GM18867 (cell line): ENCODE measurements at regions not wholly inside any gene's neighbourhood (a gene's known extent, or its start where the extent isn't known, plus 50 kb on each side); places are given as distances from the start of the nearest gene placed in this dataset.
"Not testable (repeated sequence)": the region's sequence is repeated elsewhere in the genome, so short reads cannot be mapped to it uniquely, and the experiment has no call there.

Experiments
- ATAC-seq: cut with Tn5 transposase; IDR thresholded peaks from one replicate; pipeline ENCODE4 v1.9.1; 2021; ENCODE audit warnings: mild to moderate bottlenecking, moderate library complexity; ENCODE audit not compliant: unreplicated experiment

DNA sequence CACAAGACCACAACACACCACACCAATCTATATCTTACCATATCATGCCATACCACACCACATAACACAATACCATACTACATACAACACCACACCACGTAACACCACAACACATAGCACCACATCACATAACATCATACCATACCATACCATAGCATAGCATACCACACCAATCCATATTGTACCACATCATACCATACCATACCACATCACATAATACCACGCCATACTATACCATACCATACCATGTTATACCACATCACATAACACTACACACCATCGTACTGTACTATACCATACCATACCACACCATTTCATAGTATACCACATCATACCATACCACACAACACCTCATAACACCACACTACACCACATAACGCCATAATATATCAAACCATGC, 335.2 kb upstream of the VWC2 start:
- no peak for ATAC-seq

DNA sequence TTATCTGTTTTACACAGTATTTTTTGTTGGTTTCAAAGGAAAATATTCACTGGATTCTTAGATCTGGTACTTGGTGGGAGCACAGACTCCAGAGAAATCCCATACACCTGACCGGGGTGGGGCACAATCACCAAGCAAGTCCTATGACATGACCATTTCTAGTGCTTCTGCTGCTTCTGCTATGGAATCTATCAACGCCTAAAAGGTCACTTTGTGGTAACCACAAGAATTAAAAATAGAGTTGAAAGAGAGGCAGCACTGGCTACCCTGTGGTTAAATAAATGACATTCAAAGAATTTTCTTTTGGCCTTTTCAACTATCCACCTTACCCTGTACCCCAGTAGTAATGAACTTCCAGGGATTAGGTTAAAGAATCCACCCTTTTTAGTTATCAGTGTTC, 329.9 kb upstream of the VWC2 start:
- no peak for ATAC-seq

DNA sequence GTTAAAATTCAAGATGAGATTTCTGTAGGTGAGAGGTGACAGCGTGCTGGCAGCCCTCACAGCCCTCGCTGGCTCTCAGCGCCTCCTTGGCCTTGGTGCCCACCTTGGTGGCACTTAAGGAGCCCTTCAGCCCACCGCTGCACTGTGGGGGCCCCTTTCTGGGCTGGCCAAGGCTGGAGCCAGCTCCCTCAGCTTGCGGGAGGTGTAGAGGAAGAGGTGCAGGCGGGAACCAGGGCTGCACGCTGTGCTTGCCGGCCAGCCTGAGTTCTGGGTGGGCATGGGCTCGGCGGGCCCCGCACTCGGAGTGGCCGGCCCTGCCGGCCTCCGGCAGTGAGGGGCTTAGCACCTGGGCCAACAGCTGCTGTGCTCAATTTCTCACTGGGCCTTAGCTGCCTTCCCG, 320.0 kb upstream of the VWC2 start:
- ATAC-seq = no peak

DNA sequence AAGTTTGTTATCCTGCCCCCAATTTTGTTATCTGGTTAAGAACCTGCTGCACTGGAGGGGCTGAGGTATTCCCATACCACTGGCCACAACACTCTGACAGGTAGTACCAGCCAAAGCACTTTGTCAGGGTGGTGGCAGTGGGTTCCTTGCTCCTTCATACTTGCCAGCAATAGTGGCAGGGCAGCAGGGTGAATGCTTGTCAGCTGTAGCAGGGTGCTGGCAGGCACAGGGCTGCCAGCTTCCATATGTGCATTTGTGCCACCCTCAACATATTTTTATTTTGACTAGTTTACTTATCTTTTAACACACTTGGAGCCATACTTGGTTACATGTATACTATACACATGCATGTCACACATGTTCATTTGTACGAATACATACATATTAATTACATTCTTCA, 294.0 kb upstream of the VWC2 start:
- ATAC-seq = no peak

DNA sequence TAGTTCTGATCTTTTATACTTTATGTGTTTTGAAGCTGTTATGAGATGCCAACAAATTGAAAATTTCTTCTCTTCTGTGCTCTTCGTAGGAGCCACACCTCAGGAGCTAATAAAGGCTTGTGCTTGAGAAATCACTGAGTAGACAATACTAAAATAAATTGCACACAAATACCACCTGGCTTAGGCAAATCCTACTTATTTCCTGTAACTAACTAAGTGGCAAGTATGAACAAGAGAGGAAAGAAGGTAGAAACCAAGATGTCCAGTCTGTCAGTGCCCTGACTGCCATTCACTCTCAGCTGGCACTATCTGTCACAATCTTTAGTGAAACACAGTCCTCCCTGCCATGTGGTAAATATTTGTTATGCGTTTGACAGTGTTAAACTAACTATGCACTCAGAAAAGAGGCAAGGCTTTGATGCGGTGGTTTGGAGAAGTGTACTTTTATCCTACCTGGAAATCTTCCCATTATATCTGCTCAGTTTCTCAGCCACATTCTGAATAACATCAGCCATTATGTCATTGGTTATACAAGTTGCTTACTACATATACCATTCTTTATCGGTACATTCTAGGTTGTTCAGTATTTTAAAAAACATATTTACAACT, 293.4 kb upstream of the VWC2 start:
- ATAC-seq = no peak

DNA sequence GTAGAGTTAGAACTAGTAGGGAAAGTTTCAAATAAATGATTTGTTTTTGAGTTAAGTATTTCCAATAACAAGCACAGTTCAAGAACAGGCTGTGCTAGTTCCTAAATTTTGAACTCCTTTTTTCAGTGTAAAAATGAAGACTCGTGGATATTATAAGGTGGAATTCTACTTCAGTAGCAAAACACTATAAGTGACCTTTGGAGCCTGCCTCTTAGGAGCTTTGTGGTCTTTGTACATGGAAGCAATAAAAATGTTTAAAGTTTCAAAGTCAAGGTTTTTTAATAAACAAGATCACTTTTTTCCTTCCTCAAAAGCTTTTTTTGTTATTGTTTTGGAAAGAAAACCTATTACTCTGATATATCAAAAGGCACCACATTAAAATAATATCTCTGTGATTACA, 292.4 kb upstream of the VWC2 start:
- ATAC-seq = no peak

DNA sequence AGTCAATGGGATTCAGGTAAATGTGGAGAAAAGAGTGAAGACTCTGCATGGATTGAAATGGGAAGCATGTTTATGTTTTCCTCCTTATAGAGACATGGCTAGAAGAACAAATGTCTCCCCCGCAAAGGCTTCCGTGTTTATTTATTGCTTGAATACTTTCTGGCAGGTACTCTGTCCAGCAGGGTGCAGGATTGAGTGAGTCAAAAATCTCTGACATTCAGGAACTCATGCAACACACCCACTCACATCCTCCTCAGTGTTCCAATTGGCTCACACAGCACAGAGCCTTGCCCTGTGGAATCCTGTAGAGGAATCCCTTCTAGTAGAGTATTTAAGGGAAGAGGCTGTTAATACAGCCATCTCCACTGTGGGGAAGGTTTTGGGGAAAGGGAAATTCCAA, 290.3 kb upstream of the VWC2 start:
- ATAC-seq = peak; percentile 90

DNA sequence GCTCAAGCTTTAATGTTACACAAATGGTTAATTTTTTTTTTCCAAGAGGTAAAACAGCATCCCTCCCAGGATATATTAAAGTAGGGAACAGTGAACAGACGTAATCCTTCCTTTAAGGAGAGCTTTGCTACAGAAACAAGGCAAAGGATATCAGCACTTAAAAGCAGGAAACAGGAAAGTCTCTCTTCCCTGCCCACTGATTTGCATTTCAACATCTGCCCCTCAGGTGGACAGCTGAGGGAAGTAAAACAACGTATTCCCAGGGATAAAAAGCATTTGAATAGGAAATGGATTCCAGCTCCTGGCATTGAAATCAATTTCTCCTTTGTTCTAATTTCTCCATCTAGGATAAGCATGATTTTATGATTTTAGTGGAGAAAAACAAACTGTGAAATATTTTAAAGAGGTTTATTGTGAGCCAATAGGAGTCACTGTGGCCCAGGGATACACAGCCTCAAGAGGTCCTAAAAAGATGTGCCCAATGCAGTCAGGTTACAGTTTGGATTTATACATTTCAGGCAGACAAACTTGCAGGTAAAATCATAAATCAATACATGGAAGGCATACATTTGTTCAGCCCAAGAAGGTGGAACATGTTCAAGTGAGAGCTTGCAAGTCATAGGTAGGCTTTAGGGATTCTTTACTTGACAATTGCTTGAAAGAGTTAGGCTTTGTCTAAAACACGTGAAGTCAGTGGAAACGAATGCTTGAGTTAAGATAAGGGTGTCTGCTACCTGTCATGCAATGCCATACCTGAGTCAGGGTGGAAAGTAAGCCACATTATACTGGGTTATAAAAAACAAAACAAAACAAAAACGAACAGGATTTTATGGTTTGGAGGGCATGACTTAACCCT, 286.2 kb upstream of the VWC2 start:
- ATAC-seq = no peak

DNA sequence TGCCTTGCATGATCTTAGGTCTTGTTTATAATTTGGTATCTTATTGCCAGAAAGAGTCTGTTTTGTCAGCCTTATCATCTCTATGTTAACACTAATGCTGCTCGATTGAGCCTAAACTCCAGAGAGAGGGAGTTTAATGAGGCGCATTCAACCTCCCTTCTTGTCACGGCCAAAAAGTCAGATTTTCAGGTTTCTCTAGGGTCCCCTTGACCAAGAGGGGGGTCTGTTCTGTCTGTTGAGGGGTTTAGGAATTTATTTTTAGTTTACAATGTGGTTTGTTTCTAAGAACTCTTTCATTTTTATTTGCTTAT, 285.7 kb upstream of the VWC2 start:
- no peak for ATAC-seq

DNA sequence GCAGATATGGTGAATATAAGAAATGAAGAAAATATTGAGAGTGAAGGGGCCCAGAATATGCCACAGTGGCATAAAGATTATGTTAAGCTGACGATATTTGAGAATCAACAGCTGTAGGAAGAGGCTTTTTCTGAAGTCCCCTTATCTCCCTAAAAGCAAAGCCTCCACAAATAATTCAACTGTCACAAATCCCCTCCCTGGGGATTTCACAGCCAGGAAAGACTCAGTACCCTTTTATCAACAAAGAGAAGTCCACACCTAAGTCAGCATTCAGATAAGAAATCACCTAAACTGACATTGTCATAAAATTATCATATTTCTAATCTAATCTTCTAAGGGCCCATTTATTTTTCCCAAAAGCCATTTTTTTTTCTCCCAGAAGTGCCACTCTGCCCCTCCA, 284.9 kb upstream of the VWC2 start:
- no peak for ATAC-seq

DNA sequence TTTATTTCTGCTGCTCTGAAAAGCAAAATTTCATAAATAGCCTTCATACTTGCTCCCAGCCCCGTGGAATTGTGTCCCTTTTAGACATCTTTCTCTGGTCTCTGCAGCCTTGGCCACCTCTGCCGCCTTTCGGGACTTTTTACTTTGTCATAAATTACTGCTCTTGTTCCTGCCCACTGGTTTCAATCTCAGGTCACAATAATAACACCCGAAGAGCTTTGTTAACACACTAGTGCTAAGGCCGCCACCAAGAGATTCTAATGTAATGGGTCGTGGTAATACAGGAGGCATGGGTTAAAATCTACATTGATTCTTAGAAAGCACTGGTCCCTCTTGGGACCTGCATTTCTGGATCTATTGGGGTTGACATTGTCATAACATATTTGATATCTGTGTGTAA, 276.0 kb upstream of the VWC2 start:
- ATAC-seq = peak; percentile 66

DNA sequence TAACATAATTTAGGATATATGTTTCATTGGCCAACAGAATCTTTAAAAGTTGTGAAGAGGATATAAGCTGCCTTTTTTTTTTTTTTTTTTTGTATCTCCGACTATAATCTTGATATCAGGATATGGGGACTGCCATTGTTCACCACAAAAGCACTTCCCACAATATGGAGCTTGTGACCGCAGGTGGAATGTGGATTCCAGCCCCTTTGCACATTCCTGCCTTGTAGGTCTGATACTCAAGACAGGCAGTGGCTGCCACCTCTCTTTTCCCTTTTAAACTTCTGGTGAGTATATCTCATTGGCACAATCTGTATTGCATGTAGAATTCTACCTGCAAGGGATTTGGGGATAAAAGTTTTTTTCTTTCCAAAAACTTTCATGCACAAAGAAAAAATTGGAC, 272.7 kb upstream of the VWC2 start:
- no peak for ATAC-seq

DNA sequence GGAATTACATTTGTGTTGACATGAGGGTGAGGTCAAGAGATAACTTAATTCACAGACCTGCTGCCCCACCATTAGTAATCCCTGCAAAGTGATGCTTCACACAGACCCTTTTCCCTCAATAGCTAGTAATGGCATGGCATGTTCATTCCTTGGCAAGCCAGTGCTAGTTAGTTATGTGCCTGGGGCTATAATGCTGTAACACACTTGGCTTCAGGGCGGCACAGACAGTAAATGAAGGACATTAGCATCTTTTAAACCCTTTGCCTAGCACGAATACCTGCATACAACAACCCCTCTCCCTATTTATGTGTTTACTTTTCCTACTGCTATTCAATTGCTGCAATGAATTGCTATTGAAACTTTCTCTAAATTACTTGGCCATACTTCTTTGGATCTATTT, 266.2 kb upstream of the VWC2 start:
- not testable (repeated sequence) for ATAC-seq

DNA sequence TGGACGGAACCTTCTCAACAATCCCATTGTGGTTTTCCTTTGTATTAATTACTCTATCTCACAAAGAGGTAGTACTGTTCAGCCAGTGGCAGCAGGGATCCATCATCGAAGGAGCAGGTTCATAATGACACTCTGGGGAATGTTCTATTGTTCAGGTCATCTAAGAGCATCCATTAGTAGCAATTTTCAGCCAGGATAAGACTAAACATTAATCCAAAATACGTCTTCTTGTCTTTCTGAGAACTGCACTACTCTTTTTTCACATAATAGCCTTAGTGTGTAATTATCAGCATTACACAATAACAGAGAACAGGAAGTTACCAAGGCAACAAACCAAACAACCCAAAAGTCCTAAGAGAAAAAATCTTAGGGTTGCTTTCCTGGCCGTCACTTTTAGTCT, 259.5 kb upstream of the VWC2 start:
- no peak for ATAC-seq

DNA sequence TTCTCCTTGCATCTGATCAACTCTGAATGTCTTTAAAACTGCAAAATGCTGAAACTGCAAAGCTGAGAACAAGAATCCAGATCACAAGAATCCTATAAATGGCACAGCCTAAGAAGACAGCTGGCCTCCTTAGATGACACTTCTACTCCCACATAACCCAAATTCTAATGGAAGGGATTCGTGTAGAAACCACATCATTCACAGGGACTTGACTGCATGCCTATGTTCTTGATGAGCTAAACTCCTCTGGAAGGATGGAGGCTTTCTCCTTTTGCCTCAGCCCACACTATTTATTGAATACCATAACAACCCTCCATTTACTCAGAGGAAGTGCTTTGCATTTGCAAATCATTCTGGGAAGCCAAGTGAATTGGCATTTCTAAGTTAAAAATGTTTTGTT, 252.5 kb upstream of the VWC2 start:
- no peak for ATAC-seq

DNA sequence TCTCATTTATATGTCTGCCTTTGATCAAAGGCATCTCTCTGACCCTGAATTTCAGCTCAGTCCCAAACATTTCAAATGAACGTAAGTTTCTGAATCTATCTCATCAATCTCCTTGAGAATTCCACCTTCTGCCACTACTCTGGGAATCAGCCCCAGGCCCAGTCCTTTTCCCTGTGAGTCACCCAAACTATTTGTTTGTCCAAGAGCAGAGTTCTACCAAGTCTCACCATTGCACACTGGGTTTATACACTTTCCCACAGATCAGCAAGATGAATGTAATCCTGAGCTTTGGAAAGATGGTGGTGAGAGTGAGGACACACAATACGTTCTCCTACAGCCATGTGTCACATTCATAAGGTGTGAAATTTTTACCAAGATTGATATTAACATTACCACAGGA, 251.3 kb upstream of the VWC2 start:
- no peak for ATAC-seq

DNA sequence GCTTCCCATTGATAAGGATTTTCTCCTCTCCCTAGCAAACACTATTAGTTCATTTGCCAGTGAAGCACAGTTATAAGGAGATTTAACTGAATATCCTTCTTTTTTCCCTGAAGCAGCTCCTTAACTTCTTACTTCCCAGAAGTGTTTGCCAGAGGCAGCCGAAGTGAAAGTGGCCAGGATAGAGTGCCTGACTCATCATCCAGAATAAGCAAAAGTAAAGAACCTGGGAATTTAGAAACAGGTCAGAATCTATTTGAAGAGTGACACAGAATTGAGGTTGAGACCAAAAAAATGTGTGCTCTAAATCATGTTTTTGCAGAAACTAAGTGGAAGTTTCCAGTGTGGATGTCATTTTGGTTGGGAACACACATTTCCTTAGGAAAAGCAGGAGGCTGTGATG, 249.6 kb upstream of the VWC2 start:
- no peak for ATAC-seq

DNA sequence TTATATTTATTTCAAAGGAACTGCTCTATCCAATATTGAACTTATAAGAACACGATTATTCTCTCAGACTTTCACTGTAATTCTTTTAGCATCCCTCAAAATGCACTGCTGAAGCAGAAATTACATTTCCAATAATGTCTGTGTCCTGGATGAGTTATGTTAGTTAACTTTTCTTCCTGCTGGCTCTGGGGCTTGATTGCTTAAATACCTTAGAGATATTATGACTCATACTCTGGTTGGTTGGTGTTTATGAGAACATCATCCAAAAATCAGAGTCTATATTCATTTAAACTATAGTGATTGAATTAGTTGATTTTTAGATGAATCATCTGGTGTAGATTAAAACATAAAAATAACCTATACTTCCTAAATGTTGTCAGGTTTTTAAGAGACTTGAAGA, 246.3 kb upstream of the VWC2 start:
- no peak for ATAC-seq

DNA sequence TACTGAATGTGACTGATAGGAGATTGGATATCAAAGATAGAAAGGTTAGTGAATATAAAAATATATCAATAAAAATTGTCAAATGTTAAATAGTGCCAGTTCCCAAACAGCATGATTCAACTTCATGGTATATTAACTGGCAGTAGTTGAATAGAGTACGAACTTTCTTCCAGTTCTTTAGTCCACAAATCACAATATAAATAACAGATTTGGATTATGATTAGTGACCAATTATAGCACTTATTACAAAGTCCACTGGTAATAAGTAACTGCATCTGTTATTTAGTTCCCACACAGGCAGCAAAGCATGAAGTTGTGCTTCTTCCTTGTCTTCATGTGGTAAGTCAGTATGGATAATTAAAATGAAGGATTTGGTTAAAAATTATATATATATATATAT, 243.0 kb upstream of the VWC2 start:
- no peak for ATAC-seq

DNA sequence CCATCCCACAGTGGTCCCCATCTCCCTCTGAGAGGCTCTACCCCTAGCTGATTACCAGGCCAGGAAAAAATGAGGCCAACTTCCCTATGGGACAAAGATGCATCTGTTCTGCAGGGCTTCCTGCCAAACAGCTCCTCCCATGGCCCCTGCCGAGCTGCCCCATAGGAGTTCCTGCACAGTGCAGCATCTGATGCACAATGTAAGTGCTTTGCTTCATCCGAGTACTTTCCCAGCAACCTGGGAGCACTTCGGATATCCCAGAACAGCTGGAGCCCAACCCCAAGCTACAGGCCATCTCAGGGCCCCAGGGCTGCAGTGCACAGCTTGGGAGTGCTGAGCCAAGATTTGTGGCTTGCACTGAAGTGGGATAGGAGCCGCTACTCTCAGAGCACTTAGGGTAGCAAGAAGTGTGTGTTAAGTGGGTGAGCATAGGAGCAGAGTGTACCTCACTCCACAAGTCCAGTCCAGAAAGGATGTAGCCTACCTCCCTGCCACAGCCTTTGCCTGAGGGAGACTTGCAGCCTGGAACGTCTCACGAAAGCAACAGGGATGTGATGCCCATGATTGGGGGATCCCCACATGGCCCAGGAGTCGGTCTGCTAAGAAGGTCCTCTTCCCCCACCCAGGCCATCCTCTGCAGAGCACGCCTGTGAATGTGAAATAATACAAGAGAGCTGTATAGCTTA, 209.6 kb upstream of the VWC2 start:
- peak; percentile 32 for ATAC-seq

DNA sequence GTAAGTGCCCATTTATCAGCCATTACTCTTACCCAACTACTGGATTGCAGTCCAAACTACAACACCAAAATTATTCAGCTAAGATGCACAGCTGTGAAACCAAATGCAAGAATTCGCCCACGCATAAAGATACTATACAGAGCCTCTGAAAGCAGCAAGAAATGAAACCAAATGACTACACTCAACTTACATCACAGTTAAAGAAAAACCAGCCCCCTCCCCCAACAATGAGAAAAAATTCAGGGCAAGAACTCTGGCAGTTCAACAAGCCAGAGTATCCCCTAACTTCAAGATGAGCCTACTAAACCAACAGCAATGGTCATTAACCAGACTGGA, 209.1 kb upstream of the VWC2 start:
- ATAC-seq = peak; percentile 98

DNA sequence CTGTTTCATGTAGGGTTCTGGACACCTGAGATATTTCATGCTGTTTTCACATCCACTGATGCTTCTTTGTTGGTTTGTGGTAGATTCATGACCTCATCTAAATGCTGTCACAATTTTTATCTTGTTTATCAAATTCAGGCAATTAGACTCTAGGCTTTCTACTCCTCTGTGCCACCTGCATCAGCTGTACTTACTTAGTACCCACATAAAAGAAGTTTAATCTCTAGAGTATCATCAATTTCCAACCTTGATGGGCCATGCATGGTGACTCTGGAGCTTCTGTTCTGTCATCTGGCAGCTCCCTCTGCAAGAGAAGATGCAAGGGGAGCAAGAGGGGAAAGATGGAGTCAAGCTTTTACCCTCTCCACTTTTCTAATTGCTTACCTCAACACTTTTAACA, 195.9 kb upstream of the VWC2 start:
- ATAC-seq = no peak

DNA sequence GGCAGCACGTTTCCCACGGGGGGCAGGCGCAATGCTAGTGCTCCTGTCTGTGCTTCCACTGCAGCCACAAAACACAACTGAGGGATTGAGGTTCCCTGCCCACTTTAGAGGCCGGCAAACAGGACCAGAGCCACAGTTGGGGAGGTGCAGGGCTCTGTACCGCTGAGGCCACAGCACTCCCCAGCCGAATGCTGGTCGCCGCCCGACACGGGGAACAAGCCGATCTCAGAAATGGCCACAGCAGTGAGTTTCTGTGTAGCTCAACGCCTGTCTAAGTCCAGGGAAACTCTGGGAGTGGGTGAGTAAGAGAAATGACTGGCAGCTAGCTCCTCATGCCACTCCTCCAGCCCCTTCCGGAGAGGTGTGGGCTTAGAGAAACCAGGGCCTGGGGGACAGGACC, 194.0 kb upstream of the VWC2 start:
- no peak for ATAC-seq
